NCI-H446 treated with DMSO at 0.1 percent for 48 hours (cell line): ENCODE measurements at regions not wholly inside any gene's neighbourhood (a gene's known extent, or its start where the extent isn't known, plus 50 kb on each side); places are given as distances from the start of the nearest gene placed in this dataset.

ENCODE experiments used
- DNase-seq: peaks from one replicate; lab custom pipeline; 2025; lab: John Stamatoyannopoulos, UW

- DNase-seq, result no peak
Measured at GRCh38 chr5:72619251-72619650, 112.0 kb upstream of the ZNF366 start.

GRCh38 chr5:72618708-72619107, 111.5 kb upstream of the ZNF366 start:
- no peak for DNase-seq

GRCh38 chr5:72615061-72615460, 107.9 kb upstream of the ZNF366 start:
- DNase-seq, result no peak

- no peak for DNase-seq
Measured at GRCh38 chr5:72613515-72613914, 106.3 kb upstream of the ZNF366 start.

- no peak for DNase-seq
Measured at GRCh38 chr5:72612810-72613209, 105.6 kb upstream of the ZNF366 start.

- peak; percentile 54 for DNase-seq
Measured at GRCh38 chr5:72611118-72611730, 104.0 kb upstream of the ZNF366 start.

GRCh38 chr5:72608926-72609325, 101.7 kb upstream of the ZNF366 start:
- no peak for DNase-seq

- DNase-seq, result peak; percentile 61
Measured at GRCh38 chr5:72608297-72608696, 101.1 kb upstream of the ZNF366 start.

- no peak for DNase-seq
Measured at GRCh38 chr5:72607381-72607780, 100.2 kb upstream of the ZNF366 start.

- DNase-seq, result no peak
Measured at GRCh38 chr5:72606525-72606924, 99.3 kb upstream of the ZNF366 start.

GRCh38 chr5:72605632-72606031, 98.4 kb upstream of the ZNF366 start:
- DNase-seq, result no peak

GRCh38 chr5:72604798-72605154, 97.6 kb upstream of the ZNF366 start:
- no peak for DNase-seq

GRCh38 chr5:72604111-72604797, 97.0 kb upstream of the ZNF366 start:
- no peak for DNase-seq

- DNase-seq, result no peak
Measured at GRCh38 chr5:72602696-72603685, 95.8 kb upstream of the ZNF366 start.

- DNase-seq, result no peak
Measured at GRCh38 chr5:72601861-72602260, 94.7 kb upstream of the ZNF366 start.

- DNase-seq, result no peak
Measured at GRCh38 chr5:72600391-72600981, 93.3 kb upstream of the ZNF366 start.

GRCh38 chr5:72599519-72600370, 92.5 kb upstream of the ZNF366 start:
- DNase-seq, result no peak

- DNase-seq, result no peak
Measured at GRCh38 chr5:72599065-72599433, 91.8 kb upstream of the ZNF366 start.

- no peak for DNase-seq
Measured at GRCh38 chr5:72598401-72599064, 91.3 kb upstream of the ZNF366 start.

GRCh38 chr5:72597456-72597948, 90.3 kb upstream of the ZNF366 start:
- no peak for DNase-seq

- no peak for DNase-seq
Measured at GRCh38 chr5:72596956-72597355, 89.7 kb upstream of the ZNF366 start.
